Aorta (tissue), 5 donors: ENCODE measurements at regions not wholly inside any gene's neighbourhood (a gene's known extent, or its start where the extent isn't known, plus 50 kb on each side); places are given as distances from the start of the nearest gene placed in this dataset.

Experiments used
- ATAC-seq: fragments of 200-7000 bp; cut with Tn5 transposase; one replicate; pipeline ENCODE4 v1.9.1; 2022; ENCODE audit warnings: moderate library complexity; ENCODE audit not compliant: low FRiP score
- DNase-seq, 2 donors: peaks; one replicate each; pipeline ENCODE4 v3.0.0-alpha.2; 2020
- H3K27ac ChIP-seq, 2 donors: one replicate each; pipeline ENCODE4 v1.5.1; 2013; ENCODE audit warnings: low read length in 2 of 2, mild to moderate bottlenecking in 2 of 2, moderate library complexity in 2 of 2, control low read depth in 1 of 2, inconsistent platforms in 1 of 2, low read depth in 1 of 2
- H3K27me3 ChIP-seq, 2 donors: one replicate each; pipeline ENCODE4 v1.6.1; 2013; ENCODE audit warnings: control low read depth in 1 of 2, low read length in 1 of 2, mild to moderate bottlenecking in 1 of 2, moderate library complexity in 1 of 2; ENCODE audit not compliant: insufficient read depth in 2 of 2, control insufficient read depth in 1 of 2
- H3K36me3 ChIP-seq, 2 donors: one replicate each; pipeline ENCODE4 v1.6.1; 2013; ENCODE audit warnings: control low read depth in 1 of 2, low read length in 1 of 2, mild to moderate bottlenecking in 1 of 2; ENCODE audit not compliant: insufficient read depth in 2 of 2, control insufficient read depth in 1 of 2
- H3K4me1 ChIP-seq, 2 donors: one replicate each; pipeline ENCODE4 v1.6.1; 2013; ENCODE audit warnings: low read length in 2 of 2, control low read depth in 1 of 2, mild to moderate bottlenecking in 1 of 2, moderate library complexity in 1 of 2; ENCODE audit not compliant: insufficient read depth in 2 of 2, control insufficient read depth in 1 of 2
- H3K4me3 ChIP-seq, 2 donors: one replicate each; pipeline ENCODE4 v1.5.1; 2013; ENCODE audit warnings: low read length in 2 of 2, control low read depth in 1 of 2, mild to moderate bottlenecking in 1 of 2
- H3K9me3 ChIP-seq: one replicate; pipeline ENCODE4 v1.6.1; 2013; ENCODE audit warnings: mild to moderate bottlenecking, low read length; ENCODE audit not compliant: control insufficient read depth
- WGBS, 2 donors: extraction: QIAGEN DNeasy Blood & Tissue Kit; methylation state at CpG; one replicate each; pipeline ENCODE4 v1.1.7; 2013; 5-methylcytosine and 5-hydroxymethylcytosine counted together
- intact Hi-C, 2 donors: fragments of 100-400 bp; cut with DNase I; formaldehyde crosslinking; loops; one replicate each; pipeline versions ENCODE4 v1.14.2 to v1.15.0; 2022
- donor health status: healthy with polysubstance abuse.
- donor health status: Bipolar disorder and iron deficiency.
- donor health status: DM: no; HTN: no; CAD: no.
- donor health status: DM: no; HTN: no; CAD: no.
- donor health status: DM: yes; HTN: yes; CAD: no.

DNA sequence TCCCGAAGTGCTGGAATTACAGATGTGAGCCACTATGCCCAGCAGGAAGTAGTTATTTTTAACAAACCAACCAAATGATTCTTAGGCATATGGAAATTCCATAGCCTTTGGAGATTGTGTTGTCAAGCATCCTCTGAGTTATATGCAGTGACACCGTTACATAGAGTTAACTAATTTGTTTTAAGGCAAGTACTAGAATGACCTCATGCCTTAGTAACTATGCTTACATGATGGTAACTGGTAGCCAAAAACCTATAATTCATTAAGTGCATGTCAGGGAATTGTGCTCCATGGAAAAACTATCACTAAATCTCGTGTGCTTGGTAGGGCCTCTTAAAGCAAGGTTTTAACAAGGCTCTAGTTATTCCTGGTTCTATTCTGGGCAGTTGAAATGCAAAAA, 392.8 kb downstream of the TUSC7 start:
- DNase-seq (no peak), ATAC-seq (no peak)
- no peak overlapping the region for H3K4me3 ChIP-seq
- H3K9me3 ChIP-seq = peaks cover 3% of the 10 kb centered on the region
- H3K27ac ChIP-seq = no peak overlapping the region
- WGBS, 2 donors = 46 to 56% methylated on average over 3 of the region's 3 CpGs
- intact Hi-C loops = loop anchor here in 1 of 2 donors (10.0 kb wide), 1 partner anchor 62 kb away; no protein-coding TSS in a partner anchor
- H3K4me1 ChIP-seq = no peaks in the 10 kb centered on the region
- H3K27me3 ChIP-seq = no peaks in the 10 kb centered on the region
- no peaks in the 10 kb centered on the region for H3K36me3 ChIP-seq

- Histone ChIP-seq H3K4me1 (no peaks in the 10 kb centered on the region), H3K9me3 (peaks cover 3% of the 10 kb centered on the region), H3K36me3 (no peaks in the 10 kb centered on the region), H3K4me3 (no peak overlapping the region), H3K27me3 (no peaks in the 10 kb centered on the region), H3K27ac (no peak overlapping the region)
- no peak for ATAC-seq
- DNase-seq = no peak
- WGBS, 2 donors = 50 to 62% methylated on average over 3 of the region's 3 CpGs
- intact Hi-C loops = loop anchor here in 1 of 2 donors (10.0 kb wide), 1 partner anchor 61 kb away; no protein-coding TSS in a partner anchor
Observed at GRCh38 chr3:117103675-117104074, 394.1 kb downstream of the TUSC7 start.

DNA sequence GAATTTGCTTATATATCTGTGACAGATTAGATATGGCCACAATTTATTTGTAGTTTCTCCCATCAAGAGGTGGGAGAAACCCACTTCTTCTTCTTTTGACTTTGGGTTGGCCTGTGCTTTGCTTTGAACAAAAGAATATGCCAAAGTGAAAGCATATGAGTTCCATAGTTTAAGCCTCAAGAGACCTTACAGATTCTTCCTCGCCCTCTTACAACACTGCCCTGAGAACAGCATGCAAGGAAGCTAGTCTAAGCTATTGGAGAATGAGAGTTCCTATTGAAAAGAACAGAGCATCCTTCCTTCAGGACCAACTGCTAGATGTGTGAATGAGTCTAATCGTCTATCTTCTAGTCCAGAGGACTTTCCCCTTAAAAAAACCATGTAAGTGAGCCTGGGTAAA, 394.8 kb downstream of the TUSC7 start:
- H3K36me3 ChIP-seq = no peaks in the 10 kb centered on the region
- no peak overlapping the region for H3K4me3 ChIP-seq
- no peaks in the 10 kb centered on the region for H3K27me3 ChIP-seq
- intact Hi-C loops = loop anchor here in 1 of 2 donors (10.0 kb wide), 1 partner anchor 60 kb away; no protein-coding TSS in a partner anchor
- no peak for DNase-seq
- no peak for ATAC-seq
- peaks cover 3% of the 10 kb centered on the region for H3K9me3 ChIP-seq
- 70 to 79% methylated on average over 2 of the region's 2 CpGs for WGBS, 2 donors
- no peak overlapping the region for H3K27ac ChIP-seq
- H3K4me1 ChIP-seq = no peaks in the 10 kb centered on the region

- DNase-seq (no peak), ATAC-seq (no peak)
- Histone ChIP-seq H3K9me3 (peaks cover 3% of the 10 kb centered on the region), H3K4me1 (no peaks in the 10 kb centered on the region), H3K36me3 (no peaks in the 10 kb centered on the region), H3K27me3 (no peaks in the 10 kb centered on the region), H3K27ac (no peak overlapping the region), H3K4me3 (no peak overlapping the region)
- WGBS, 2 donors = 93 to 94% methylated on average over 4 of the region's 4 CpGs
- intact Hi-C loops = loop anchor here in 1 of 2 donors (10.0 kb wide), 1 partner anchor 60 kb away; no protein-coding TSS in a partner anchor
Observed at GRCh38 chr3:117104792-117105191, 395.2 kb downstream of the TUSC7 start.

DNA sequence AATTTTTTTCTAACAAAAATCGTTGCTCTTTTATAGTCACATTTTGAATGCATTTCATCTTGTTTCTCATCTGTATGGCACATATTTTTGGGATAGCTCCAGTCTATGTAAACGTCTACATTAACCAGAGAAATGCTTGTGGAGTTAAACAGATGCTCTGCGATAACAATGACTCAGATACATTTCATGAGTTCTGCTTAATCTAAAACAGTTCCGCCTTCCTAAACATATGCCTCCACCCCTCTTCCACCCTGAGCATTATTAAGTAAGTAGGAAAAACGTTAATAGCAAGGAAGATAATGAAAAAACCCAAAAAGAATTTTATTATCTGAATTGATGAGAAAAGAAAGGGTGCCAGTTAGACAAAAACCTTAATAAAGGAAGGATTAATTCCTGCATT, 396.1 kb downstream of the TUSC7 start:
- DNase-seq (no peak), ATAC-seq (no peak)
- Histone ChIP-seq H3K27me3 (no peaks in the 10 kb centered on the region), H3K4me1 (no peaks in the 10 kb centered on the region), H3K27ac (no peak overlapping the region), H3K4me3 (no peak overlapping the region), H3K9me3 (peaks cover 3% of the 10 kb centered on the region), H3K36me3 (no peaks in the 10 kb centered on the region)
- 45 to 55% methylated on average over 5 of the region's 5 CpGs for WGBS, 2 donors
- intact Hi-C loops = loop anchor here in 1 of 2 donors (10.0 kb wide), 1 partner anchor 59 kb away; no protein-coding TSS in a partner anchor

DNA sequence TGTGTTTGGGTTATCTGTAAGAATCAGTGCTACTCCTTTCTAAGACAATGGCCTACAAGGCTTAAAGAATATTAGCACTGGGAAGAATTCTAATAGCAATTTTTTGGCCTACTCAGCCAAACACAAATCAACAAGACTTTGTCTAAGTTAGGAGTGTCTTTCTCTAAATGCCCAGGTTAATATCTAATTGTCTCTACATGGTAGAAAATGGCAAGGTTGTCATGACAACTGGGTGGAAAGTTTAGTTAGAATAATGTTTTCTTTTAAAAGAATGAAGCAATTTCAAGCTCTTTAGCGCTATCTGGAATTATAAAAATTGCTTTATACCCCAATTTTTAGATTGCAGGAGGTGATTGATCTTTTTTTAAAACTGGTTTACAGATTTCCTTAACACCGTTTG, 396.8 kb downstream of the TUSC7 start:
- ATAC-seq (no peak), DNase-seq (no peak)
- Histone ChIP-seq H3K36me3 (no peaks in the 10 kb centered on the region), H3K4me3 (no peak overlapping the region), H3K9me3 (peaks cover 3% of the 10 kb centered on the region), H3K4me1 (no peaks in the 10 kb centered on the region), H3K27ac (no peak overlapping the region), H3K27me3 (no peaks in the 10 kb centered on the region)
- WGBS, 2 donors = 79 to 84% methylated on average over 2 of the region's 2 CpGs
- intact Hi-C loops = loop anchor here in 1 of 2 donors (10.0 kb wide), 1 partner anchor 58 kb away; no protein-coding TSS in a partner anchor

DNA sequence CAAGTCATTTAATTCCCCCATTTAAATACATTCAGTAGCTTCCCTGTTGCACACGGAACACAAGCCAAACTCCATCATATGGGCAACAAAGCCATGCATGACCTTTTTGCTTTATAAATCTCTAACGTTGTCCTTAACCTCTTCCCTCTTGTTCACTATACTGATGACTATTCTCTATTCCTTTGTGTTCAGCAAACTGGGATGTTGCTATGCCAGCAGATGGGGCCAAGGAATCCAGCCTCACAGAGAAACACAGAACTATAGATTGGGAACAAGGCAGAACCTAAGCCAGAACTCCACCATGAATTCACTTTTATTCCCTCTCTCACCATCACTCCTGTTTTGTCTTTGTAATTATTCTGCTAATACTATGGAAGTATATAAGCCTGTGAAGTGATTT, 398.4 kb downstream of the TUSC7 start:
- no peaks in the 10 kb centered on the region for H3K4me1 ChIP-seq
- no peak for DNase-seq
- no peak for ATAC-seq
- peaks cover 3% of the 10 kb centered on the region for H3K9me3 ChIP-seq
- intact Hi-C loops = loop anchor here in 1 of 2 donors (10.0 kb wide), 1 partner anchor 57 kb away; no protein-coding TSS in a partner anchor
- no peaks in the 10 kb centered on the region for H3K27me3 ChIP-seq
- WGBS, 2 donors = 83 to 85% methylated on average over 2 of the region's 2 CpGs
- no peaks in the 10 kb centered on the region for H3K36me3 ChIP-seq
- H3K27ac ChIP-seq = no peak overlapping the region
- H3K4me3 ChIP-seq = no peak overlapping the region

GRCh38 chr3:117109178-117109577, 399.6 kb downstream of the TUSC7 start:
- no peaks in the 10 kb centered on the region for H3K4me1 ChIP-seq

DNA sequence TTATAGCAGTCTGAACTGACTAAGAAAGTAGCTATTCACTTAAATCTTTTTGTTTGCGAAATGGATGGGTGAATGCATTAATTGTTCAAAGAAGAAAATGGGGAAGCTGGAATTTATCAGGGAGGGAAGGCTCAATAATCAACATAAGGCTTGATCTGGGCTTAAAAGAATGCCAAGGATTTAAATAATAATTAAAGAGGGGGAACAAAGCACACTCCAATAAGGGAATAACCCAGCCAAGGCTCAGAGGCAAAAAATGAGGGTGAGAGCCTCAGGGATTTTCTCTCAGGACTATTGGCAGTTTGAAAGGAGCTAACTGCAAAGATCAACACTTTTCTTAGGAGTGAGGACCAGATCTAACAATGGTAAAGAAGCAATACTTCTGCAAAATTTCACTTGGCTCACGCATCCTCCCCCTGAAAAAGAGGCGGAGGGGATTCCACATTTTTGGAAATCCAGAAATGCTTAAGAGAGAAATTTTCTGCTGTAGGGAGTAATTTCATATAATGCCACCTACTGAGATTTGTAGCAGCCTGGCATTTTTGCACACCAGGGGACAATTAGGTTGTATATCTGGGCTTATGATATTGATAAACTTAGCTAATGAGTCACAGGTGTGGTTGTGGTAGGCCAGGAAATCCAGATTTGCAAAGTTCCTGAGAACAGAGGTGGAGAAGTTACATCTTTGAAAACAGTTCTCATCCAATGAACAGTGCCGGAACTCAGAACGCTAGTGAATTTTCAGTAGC, 405.1 kb downstream of the TUSC7 start:
- Histone ChIP-seq H3K36me3 (no peaks in the 10 kb centered on the region), H3K27me3 (no peaks in the 10 kb centered on the region), H3K4me3 (no peak overlapping the region), H3K27ac (no peak overlapping the region), H3K9me3 (no peaks in the 10 kb centered on the region), H3K4me1 (no peaks in the 10 kb centered on the region)
- intact Hi-C loops = no loop called here
- DNase-seq (no peak), ATAC-seq (no peak)
- WGBS, 2 donors = 91 to 92% methylated on average over 5 of the region's 5 CpGs

More at GRCh38 chr3:117109178-117109577, 399.6 kb downstream of the TUSC7 start:
- H3K27me3 ChIP-seq = no peaks in the 10 kb centered on the region
- DNase-seq = no peak
- intact Hi-C loops = loop anchor here in 1 of 2 donors (10.0 kb wide), 1 partner anchor 56 kb away; no protein-coding TSS in a partner anchor
- H3K27ac ChIP-seq = no peak overlapping the region
- H3K9me3 ChIP-seq = no peaks in the 10 kb centered on the region
- H3K36me3 ChIP-seq = no peaks in the 10 kb centered on the region
- no peak overlapping the region for H3K4me3 ChIP-seq
- no peak for ATAC-seq
- 71 to 80% methylated on average over 6 of the region's 6 CpGs for WGBS, 2 donors
